HG03108 (cell line): ENCODE measurements at regions not wholly inside any gene's neighbourhood (a gene's known extent, or its start where the extent isn't known, plus 50 kb on each side); places are given as distances from the start of the nearest gene placed in this dataset.

Source experiments
- ATAC-seq: cut with Tn5 transposase; IDR thresholded peaks from one replicate; pipeline ENCODE4 v1.9.1; 2021; ENCODE audit warnings: moderate library complexity; ENCODE audit not compliant: unreplicated experiment

GRCh38 chr21:14870853-14871149 lies 194.0 kb downstream of the NRIP1 start:
- ATAC-seq = no peak

- no peak for ATAC-seq
These were observed 194.6 kb downstream of the NRIP1 start for GRCh38 chr21:14869984-14870852.

- ATAC-seq = no peak
These were observed 197.7 kb downstream of the NRIP1 start for GRCh38 chr21:14866859-14867765.

- ATAC-seq = peak; percentile 76
These were observed 200.4 kb downstream of the NRIP1 start for GRCh38 chr21:14864211-14865021.

- no peak for ATAC-seq
These were observed 201.0 kb downstream of the NRIP1 start for GRCh38 chr21:14863745-14864210.

GRCh38 chr21:14862794-14863720 lies 201.7 kb downstream of the NRIP1 start:
- no peak for ATAC-seq

- no peak for ATAC-seq
These were observed 206.5 kb downstream of the NRIP1 start for GRCh38 chr21:14858311-14858710.

- ATAC-seq = no peak
These were observed 207.3 kb downstream of the NRIP1 start for GRCh38 chr21:14857529-14857928.

- no peak for ATAC-seq
These were observed 214.4 kb downstream of the NRIP1 start for GRCh38 chr21:14850394-14850793.

GRCh38 chr21:14846621-14847020 lies 218.2 kb downstream of the NRIP1 start:
- ATAC-seq = no peak

- ATAC-seq = no peak
These were observed 220.8 kb downstream of the NRIP1 start for GRCh38 chr21:14844001-14844400.

GRCh38 chr21:14842601-14843000 lies 222.2 kb downstream of the NRIP1 start:
- ATAC-seq = no peak

GRCh38 chr21:14841511-14842472 lies 223.0 kb downstream of the NRIP1 start:
- ATAC-seq = no peak

- ATAC-seq = no peak
These were observed 226.4 kb downstream of the NRIP1 start for GRCh38 chr21:14838400-14838799.

- ATAC-seq = no peak
These were observed 227.8 kb downstream of the NRIP1 start for GRCh38 chr21:14836950-14837349.

GRCh38 chr21:14833666-14834351 lies 231.0 kb downstream of the NRIP1 start:
- no peak for ATAC-seq

- ATAC-seq = no peak
These were observed 231.6 kb downstream of the NRIP1 start for GRCh38 chr21:14833241-14833640.

- no peak for ATAC-seq
These were observed 234.5 kb downstream of the NRIP1 start for GRCh38 chr21:14830307-14830706.
